IMR-90 (cell line): ENCODE measurements at regions not wholly inside any gene's neighbourhood (a gene's known extent, or its start where the extent isn't known, plus 50 kb on each side); places are given as distances from the start of the nearest gene placed in this dataset.

Experiments
- ATAC-seq: fragments of 200-7000 bp; cut with Tn5 transposase; 2 replicates; pipeline ENCODE4 v1.9.1; 2020; ENCODE audit warnings: low read depth, mild to moderate bottlenecking, moderate library complexity
- BruUV-seq: library from RNA; stranded (reverse); fragments of 400-500 nt; replicated peaks from 2 replicates; lab custom pipeline; 2021; lab: Mats Ljungman, UMichigan
- CTCF ChIA-PET: fragments of 300-600 bp; formaldehyde crosslinking; extraction: SDS; loops from one replicate; lab custom pipeline; 2021; ENCODE audit warnings: antibody characterized with exemption; lab: Yijun Ruan, JAX
- POLR2A ChIA-PET: fragments of 300-600 bp; sonication (Branson Sonifier 250); formaldehyde crosslinking; loops from one replicate; lab custom pipeline; 2022; ENCODE audit warnings: antibody characterized with exemption; ENCODE audit not compliant: unreplicated experiment; lab: Charles Lee
- DNase-seq: peaks from one replicate; pipeline ENCODE4 v3.0.0; 2013
- H2AFZ ChIP-seq: replicated peaks from 2 replicates; pipeline ENCODE3; 2013; ENCODE audit warnings: low read length, mild to moderate bottlenecking; ENCODE audit not compliant: poor library complexity
- H2AK5ac ChIP-seq: 2 replicates; pipeline ENCODE4 v1.6.1; 2013; ENCODE audit warnings: low read depth, low read length, inconsistent platforms
- H2AK9ac ChIP-seq: replicated peaks from 2 replicates; pipeline ENCODE3; 2013; ENCODE audit warnings: mild to moderate bottlenecking, low read depth, low read length, moderate library complexity; ENCODE audit not compliant: poor library complexity
- H2BK120ac ChIP-seq: 2 replicates; pipeline ENCODE4 v1.6.1; 2013; ENCODE audit warnings: low read depth, low read length, inconsistent platforms
- H2BK15ac ChIP-seq: 3 replicates; pipeline ENCODE4 v1.6.1; 2013; ENCODE audit warnings: low read depth, low read length, inconsistent platforms
- H2BK20ac ChIP-seq: 2 replicates; pipeline ENCODE4 v1.6.1; 2013; ENCODE audit warnings: low read depth, mild to moderate bottlenecking, inconsistent platforms, low read length, moderate library complexity
- H2BK5ac ChIP-seq: 2 replicates; pipeline ENCODE4 v1.6.1; 2013; ENCODE audit warnings: mild to moderate bottlenecking, low read depth, low read length, inconsistent platforms; ENCODE audit not compliant: poor library complexity, severe bottlenecking
- H3K14ac ChIP-seq: replicated peaks from 2 replicates; pipeline ENCODE4 v1.6.1; 2013; ENCODE audit warnings: low read depth, low read length, inconsistent platforms
- H3K18ac ChIP-seq: 2 replicates; pipeline ENCODE4 v1.6.1; 2013; ENCODE audit warnings: low read depth, low read length, control low read depth
- H3K23ac ChIP-seq: 2 replicates; pipeline ENCODE4 v1.6.1; 2013; ENCODE audit warnings: low read depth, low read length, inconsistent platforms
- H3K27ac ChIP-seq: 2 replicates; pipeline ENCODE4 v1.5.1; 2013; ENCODE audit warnings: mild to moderate bottlenecking, control low read depth, low read length; ENCODE audit not compliant: insufficient read depth
- H3K27me3 ChIP-seq: 2 replicates; pipeline ENCODE4 v1.6.1; 2013; ENCODE audit warnings: low read length; ENCODE audit not compliant: control insufficient read depth, insufficient read depth
- H3K36me3 ChIP-seq: 2 replicates; pipeline ENCODE4 v1.6.1; 2013; ENCODE audit warnings: low read length, mixed read lengths; ENCODE audit not compliant: control insufficient read depth, insufficient read depth
- H3K4ac ChIP-seq: 2 replicates; pipeline ENCODE4 v1.6.1; 2013; ENCODE audit warnings: low read depth, low read length, inconsistent platforms
- H3K4me1 ChIP-seq: 2 replicates; pipeline ENCODE4 v1.6.1; 2013; ENCODE audit warnings: low read length, mixed read lengths; ENCODE audit not compliant: control insufficient read depth, insufficient read depth
- H3K4me2 ChIP-seq: 2 replicates; pipeline ENCODE4 v1.6.1; 2013; ENCODE audit warnings: low read depth, mild to moderate bottlenecking, control low read depth, low read length, moderate library complexity
- H3K4me3 ChIP-seq: 2 replicates; pipeline ENCODE4 v1.5.1; 2013; ENCODE audit warnings: low read depth, mild to moderate bottlenecking, control low read depth, low read length, moderate library complexity; ENCODE audit not compliant: insufficient read depth
- H3K56ac ChIP-seq: 2 replicates; pipeline ENCODE4 v1.6.1; 2013; ENCODE audit warnings: low read length, inconsistent platforms; ENCODE audit not compliant: insufficient read depth; ENCODE audit errors: extremely low read depth
- H3K79me1 ChIP-seq, 2 experiments: 2 replicates each; pipeline ENCODE4 v1.6.1; 2013; ENCODE audit warnings: low read length in 2 of 2, inconsistent platforms in 1 of 2, low read depth in 1 of 2
- H3K9ac ChIP-seq: 2 replicates; pipeline ENCODE4 v1.6.1; 2013; ENCODE audit warnings: low read depth, low read length, control low read depth
- H3K9me1 ChIP-seq: 2 replicates; pipeline ENCODE4 v1.6.1; 2013; ENCODE audit warnings: low read length, inconsistent platforms; ENCODE audit not compliant: insufficient read depth
- H3K9me3 ChIP-seq: 2 replicates; pipeline ENCODE4 v1.6.1; 2013; ENCODE audit warnings: low read length; ENCODE audit not compliant: control insufficient read depth, insufficient read depth
- H4K20me1 ChIP-seq: 2 replicates; pipeline ENCODE4 v1.6.1; 2013; ENCODE audit warnings: low read length, inconsistent platforms; ENCODE audit not compliant: insufficient read depth
- H4K5ac ChIP-seq: 2 replicates; pipeline ENCODE4 v1.6.1; 2013; ENCODE audit warnings: mild to moderate bottlenecking, low read depth, low read length, control low read depth
- H4K8ac ChIP-seq, 2 experiments: 2 replicates each; pipeline ENCODE4 v1.6.1; 2013; ENCODE audit warnings: low read depth in 2 of 2, low read length in 2 of 2, control low read depth in 1 of 2, inconsistent platforms in 1 of 2
- H4K91ac ChIP-seq: 2 replicates; pipeline ENCODE4 v1.6.1; 2013; ENCODE audit warnings: low read depth, low read length, inconsistent platforms; ENCODE audit not compliant: insufficient read depth
- POLR2A ChIP-seq: IDR thresholded peaks from 2 replicates; pipeline ENCODE4 v1.6.1; 2012; ENCODE audit warnings: mild to moderate bottlenecking, low read depth, low read length
- RAD21 ChIP-seq: IDR thresholded peaks from 2 replicates; pipeline ENCODE4 v1.6.1; 2012; ENCODE audit warnings: low read length, improper control_type of control experiment
- WGBS, 2 experiments: methylation state at CpG; one replicate each; pipeline versions ENCODE4 v1.1.5 to v1.1.7; 2013; ENCODE audit warnings: missing lambda C conversion rate in 2 of 2; ENCODE audit not compliant: insufficient read length in 1 of 2; ENCODE audit errors: extremely low coverage in 2 of 2; 5-methylcytosine and 5-hydroxymethylcytosine counted together
- dilution Hi-C: fragments of 300-500 bp; cut with HindIII; formaldehyde crosslinking; loops from one replicate; pipeline ENCODE4 v1.14.3; 2018; ENCODE audit warnings: low sequenced_read_pairs; ENCODE audit not compliant: unreplicated experiment
- in situ Hi-C: fragments of 300-500 bp; cut with MboI; formaldehyde crosslinking; loops from 3 replicates; pipeline ENCODE4 v1.14.3; 2019; ENCODE audit warnings: low sequenced_read_pairs, inconsistent platforms, mixed read lengths
- intact Hi-C: fragments of 100-400 bp; cut with micrococcal nuclease; formaldehyde crosslinking; loops from 2 replicates; pipeline ENCODE4 v1.10.0; 2022

DNA sequence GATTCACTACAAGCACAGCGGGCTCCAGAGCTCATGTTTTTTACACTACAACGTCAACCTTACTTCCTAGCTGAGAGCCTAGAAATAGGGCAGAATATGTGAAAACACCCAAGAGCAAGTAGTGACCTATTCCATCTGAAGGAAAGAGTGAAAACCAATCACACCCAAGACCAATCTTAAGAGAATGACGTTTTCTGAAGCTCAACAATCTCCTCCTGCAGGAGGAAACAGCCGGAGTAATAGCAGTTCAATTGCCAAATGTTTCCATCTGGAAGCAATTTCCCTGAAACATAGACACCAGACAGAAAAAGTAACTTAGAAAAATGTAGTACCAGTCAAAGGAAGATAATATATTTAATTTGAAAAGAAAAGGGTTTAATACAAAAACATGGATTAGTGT, 142.4 kb downstream of the ANXA5 start:
- no CpG with 5 or more reads among the region's 4 CpGs for WGBS, 2 experiments
- no peak overlapping the region for H3K4ac ChIP-seq
- H2BK5ac ChIP-seq = no peak overlapping the region
- no peak overlapping the region for H3K9ac ChIP-seq
- no peak overlapping the region for H2BK120ac ChIP-seq
- H4K91ac ChIP-seq = no peak overlapping the region
- no peak overlapping the region for H2AK5ac ChIP-seq
- H3K9me3 ChIP-seq = no peaks in the 10 kb centered on the region
- H4K20me1 ChIP-seq = no peaks in the 10 kb centered on the region
- no peak overlapping the region for H2BK20ac ChIP-seq
- no peaks in the 10 kb centered on the region for H3K79me1 ChIP-seq
- no peak overlapping the region for H3K23ac ChIP-seq
- no peak overlapping the region for H3K56ac ChIP-seq
- no peak overlapping the region for H2AK9ac ChIP-seq
- H3K27me3 ChIP-seq = no peaks in the 10 kb centered on the region
- H3K9me1 ChIP-seq = no peaks in the 10 kb centered on the region
- no peak overlapping the region for H2BK15ac ChIP-seq
- in situ Hi-C loops (no loop called here), dilution Hi-C loops (no loop called here), intact Hi-C loops (no loop called here)
- no peak overlapping the region for H3K27ac ChIP-seq
- no peak overlapping the region for H4K8ac ChIP-seq
- no peak for TF ChIP-seq POLR2A
- no peak for TF ChIP-seq RAD21
- H3K4me3 ChIP-seq = no peak overlapping the region
- H3K18ac ChIP-seq = no peak overlapping the region
- no peak overlapping the region for H3K14ac ChIP-seq
- H3K4me2 ChIP-seq = no peak overlapping the region
- CTCF ChIA-PET = no interaction called here
- ATAC-seq (no peak), DNase-seq (no peak)
- H4K5ac ChIP-seq = no peak overlapping the region
- no peak overlapping the region for H2AFZ ChIP-seq
- POLR2A ChIA-PET = no interaction called here
- no TSS peak for BruUV-seq
- H3K36me3 ChIP-seq = no peaks in the 10 kb centered on the region
- no peaks in the 10 kb centered on the region for H3K4me1 ChIP-seq
